T1000 (cell line): ENCODE measurements at regions not wholly inside any gene's neighbourhood (a gene's known extent, or its start where the extent isn't known, plus 50 kb on each side); places are given as distances from the start of the nearest gene placed in this dataset.
"Not testable (repeated sequence)": the region's sequence is repeated elsewhere in the genome, so short reads cannot be mapped to it uniquely, and the experiment has no call there.

ENCODE experiments used
- DNase-seq: peaks from one replicate; lab custom pipeline; 2025; ENCODE audit warnings: mixed read lengths; lab: John Stamatoyannopoulos, UW

DNA sequence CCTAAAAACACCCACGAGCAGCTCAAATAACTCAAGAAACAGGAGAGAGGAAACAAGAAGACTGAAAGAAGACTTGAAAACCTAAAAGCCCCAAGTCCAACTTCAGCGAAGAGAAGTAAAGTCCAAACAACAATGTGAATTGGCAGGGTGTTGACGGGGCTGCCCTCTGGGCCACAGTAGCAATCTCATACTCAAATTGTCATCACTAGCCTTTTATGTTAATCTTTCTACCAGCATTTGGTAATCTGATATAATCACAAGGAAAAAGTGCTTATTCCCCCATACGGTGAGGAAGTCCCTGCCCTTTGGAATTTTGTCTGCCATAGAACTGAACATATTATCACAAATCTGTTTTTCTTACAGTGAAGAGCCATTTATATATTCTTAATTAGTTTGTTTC, 51.5 kb upstream of the IFNE start:
- no peak for DNase-seq

DNA sequence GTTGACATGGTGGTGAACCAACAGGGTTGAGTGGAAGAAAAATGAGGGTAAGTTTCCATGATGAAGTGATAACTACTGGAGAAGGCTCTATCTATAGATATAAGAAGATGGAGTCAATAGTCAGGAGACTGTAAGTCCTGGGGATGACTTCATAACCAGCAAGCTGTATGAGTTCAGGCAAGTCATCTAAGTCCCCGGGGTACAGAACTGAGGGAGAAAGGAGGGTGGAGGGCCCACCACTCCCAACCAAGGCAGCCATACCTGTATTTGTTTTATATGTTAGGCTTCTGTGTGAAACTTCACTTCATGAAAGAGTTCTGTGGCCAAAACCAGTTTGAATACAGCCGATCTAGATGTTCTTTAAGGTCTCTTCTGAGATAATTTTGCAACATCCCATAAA, 53.3 kb upstream of the IFNE start:
- DNase-seq: no peak

DNA sequence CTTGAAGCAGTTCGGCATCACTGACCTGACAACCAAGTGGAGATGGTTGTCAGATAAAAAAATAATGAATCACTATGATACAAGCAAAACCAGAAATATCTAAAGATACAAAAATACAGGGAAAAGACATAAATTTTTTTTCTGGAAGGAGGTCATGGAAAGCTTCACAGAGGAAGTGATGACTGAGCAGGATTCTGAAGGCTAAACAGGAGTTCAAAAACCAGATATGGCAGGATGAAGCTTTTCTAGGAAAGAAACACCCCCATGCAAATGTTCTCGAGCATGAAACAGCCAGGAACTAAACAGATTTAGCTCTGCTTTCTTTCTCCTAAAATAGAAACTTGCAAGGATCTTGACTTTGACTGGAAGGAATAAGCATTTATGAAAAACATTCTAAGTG, 60.7 kb upstream of the IFNE start:
- DNase-seq: no peak

DNA sequence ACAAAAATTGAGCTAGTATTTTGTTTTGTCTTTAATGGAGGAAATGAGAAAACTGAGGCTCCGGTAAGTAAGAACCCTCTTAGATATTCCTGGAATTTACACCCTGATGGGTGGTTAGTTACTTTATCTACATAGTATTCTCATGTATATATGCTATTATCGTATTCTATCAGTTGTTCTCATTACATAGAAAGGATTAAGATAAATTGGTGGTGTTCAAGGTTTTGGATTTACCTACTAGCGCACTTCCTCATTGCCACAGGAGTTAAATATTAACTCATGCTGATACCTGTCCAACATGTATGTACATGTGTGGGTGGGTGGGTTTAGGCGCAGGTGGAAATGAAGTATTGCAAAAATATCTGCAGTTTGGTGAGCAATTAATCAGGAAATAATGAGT, 61.1 kb upstream of the IFNE start:
- no peak for DNase-seq

DNA sequence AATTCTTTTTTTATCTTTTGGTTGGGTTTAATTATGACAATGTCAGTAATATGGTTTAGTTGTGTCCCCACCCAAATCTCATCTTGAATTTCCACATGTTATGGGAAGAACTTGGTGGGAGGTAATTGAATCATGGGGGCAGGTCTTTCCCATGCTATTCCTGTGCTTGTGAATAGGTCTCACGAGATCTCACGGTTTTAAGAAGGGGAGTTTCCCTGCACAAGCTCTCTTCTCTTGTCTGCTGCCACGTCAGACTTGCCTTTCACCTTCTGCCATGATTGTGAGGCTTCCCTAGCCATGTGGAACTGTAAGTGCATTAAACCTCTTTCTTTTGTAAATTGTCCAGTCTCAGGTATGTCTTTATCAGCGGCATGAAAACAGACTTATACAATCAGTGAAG, 61.7 kb upstream of the IFNE start:
- DNase-seq: not testable (repeated sequence)

DNA sequence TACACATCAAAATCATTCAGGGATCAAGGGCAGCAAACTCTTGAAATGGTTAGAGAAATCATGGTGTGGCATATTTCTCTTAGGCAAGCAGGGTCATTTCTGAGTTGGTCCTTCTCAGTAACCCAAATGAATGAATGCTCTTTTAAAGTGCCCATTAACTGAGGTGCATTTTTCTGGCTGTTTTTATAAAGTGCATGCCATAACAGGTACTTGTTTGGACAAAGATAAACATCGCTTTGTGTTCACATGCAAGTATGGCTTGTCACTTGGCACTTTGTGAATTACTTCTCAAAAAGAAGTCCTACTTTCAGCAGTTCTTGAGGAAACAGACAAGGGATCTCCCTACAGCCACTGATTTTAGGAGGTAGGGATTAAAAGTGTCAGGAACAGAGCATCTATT, 64.8 kb upstream of the IFNE start:
- DNase-seq: no peak

DNA sequence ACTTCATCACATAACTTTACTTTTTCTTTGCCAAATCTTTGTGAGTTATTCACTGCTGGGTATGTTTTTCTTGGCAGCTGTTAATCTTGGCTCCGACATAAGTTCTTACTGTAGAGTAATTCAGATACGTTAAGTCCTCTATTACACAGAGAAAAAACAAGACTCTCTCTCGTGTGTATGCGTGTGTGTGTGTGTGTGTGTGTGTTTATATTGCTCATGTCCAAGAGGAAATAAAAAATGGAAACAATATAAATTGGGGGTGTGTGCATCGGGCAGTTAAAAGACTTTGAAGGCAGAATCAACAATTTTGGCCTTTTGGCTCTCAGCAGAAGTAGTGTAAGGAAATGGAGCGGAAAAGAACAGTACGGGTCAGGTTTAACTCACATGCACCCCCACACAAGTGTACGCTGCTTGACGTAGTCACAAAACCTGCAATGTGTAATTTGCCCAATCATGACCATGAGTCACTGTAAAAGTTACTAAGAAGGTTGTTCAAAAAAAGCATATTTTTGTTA, 67.2 kb upstream of the IFNE start:
- no peak for DNase-seq

DNA sequence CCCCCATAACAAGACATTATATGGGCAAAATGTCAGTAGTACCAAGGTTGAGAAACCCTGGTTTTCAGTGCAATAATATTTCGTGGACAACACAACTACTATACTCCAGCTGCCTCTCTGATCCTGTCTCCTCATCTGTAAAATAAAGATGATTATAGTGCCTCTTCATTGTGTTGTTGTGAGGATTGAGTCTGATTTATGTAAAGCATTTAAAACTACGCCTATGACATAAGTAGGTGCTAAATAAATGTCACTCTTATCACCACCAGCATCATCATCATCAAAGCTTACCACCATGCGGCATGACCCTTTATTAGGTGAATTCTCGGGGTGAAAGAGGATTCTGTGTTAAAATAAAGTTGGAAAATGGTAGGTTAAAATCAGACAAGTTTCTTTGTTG, 67.8 kb upstream of the IFNE start:
- no peak for DNase-seq

DNA sequence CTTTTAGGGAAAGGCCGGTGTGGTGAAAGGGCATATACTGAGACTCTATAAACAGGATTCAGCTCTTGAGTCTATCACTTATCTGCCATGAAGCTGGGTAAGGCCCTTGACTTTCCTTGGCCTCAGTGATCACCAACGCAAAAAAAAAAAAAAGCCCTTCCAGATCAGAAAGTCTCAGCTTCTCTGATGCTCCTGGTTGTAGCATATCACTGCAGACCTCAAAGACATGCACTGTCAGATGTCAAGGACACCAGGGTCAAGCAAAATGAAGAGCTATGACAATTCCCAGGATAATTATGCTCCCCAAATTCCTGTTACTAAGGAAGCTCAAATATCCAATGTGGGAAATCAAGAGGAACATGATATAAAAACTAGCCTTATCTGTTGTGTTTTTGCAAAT, 68.3 kb upstream of the IFNE start:
- DNase-seq: no peak

DNA sequence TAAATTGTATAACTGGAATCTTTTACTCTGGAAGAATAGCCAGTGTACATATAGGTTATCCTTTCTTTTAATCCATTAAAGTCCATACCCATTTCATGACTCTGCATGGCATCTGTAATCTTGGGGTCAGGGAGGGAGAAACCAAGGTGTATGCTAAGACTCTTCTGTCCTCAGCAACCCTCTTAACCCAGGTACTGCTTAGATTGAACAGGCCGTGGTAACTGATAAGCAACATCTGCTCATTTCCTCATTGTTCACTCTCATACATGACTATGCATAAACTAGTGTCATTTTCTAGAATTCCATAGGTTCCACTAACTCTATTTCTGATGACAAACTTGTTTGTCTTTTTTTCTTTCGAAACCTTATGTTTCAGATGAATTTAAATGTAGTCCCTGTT, 69.3 kb upstream of the IFNE start:
- no peak for DNase-seq

DNA sequence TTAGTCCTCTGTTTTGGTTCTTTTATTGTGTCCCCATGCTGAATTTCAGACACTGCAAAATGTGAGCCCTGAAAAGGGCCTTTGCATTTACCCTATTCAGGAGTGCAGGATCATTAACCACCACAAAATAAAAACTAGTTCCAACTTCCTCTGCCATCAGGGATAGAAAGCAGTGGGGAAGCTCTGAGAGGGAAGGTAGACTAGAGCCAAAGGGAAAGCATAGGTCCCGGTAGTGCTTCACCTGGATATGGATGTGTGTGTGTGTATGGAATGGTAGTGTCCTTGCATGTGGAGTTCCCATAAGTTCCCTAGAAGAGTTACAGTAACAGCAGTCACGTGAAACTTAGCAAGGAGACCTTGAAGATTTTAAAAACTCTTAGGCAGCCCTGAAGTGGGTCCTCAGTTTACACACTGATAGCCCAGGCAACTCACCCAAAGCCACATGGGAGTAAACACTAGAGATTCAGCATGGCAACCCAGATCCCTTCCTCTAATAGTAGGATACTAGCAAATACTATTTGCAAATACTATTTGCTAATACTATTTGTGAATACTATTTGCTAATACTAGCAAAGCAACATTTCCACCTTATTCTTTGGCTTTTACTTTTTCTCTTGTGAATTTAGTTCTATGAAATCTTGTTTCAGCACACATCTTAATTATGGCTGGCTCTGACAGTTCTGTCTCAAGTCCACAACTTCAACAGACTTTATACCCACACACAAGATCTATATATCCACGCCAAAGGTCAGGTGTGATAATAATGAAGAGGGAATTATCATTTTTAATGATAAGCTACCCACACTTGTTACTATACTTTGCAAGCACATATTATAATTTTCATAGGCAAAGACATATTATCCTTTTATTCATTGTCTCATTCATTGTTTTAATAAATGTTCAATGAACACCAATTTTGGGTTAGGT, 70.4 kb upstream of the IFNE start:
- no peak for DNase-seq

DNA sequence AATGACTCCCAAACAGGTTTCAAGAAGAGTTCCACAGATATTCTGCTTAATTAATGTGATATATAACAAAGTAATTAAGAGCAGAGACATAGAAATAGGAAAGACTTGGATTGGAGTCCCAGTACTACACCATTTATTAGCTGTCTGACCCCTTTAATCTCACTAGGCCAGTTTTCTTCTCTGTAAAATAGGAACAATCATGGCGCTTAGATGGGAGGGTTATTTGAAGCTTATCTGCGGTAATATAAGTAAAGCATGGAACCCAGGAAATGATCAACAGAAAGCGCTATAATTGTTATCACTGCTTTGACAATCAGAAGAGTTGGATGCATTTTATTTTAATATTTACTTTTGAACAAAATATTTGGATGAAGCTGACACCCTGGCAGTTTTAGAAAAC, 71.3 kb upstream of the IFNE start:
- no peak for DNase-seq

DNA sequence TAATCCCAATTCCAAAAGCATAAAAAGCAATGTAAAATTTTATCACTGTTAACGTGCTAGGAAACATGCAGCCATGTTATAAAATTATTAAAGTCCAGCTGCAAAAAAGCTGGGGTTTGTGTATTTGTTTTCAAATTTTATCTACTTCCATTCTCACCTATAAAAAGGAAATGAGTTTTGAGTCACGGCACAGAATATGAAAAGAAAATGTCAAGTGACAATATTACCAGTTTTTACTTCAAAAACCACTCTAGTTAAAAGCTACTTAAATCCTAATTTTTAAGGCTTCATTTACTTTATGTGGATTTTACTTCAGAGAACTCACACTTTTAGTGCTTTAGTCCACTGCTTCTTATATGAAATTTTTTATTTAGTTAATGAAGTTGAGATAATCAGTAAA, 72.7 kb upstream of the IFNE start:
- no peak for DNase-seq

DNA sequence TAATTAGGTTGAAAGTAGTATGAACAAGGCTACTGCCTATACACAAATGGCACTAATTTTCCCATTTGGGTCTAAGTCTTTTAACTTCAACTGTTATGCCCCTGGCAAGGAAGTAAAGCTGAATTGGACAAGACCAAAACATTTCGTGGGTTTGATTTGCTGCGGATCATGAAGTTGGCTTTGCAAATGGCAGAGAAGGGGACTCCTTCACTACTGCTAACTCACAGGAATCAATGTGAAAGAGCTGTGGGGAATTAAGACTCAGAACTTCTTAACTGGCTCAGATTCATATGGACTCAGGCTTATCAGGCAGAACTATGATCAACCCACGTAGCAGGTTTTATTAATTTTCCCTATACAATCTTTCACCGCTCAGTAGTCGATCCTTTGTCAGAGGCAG, 73.8 kb upstream of the IFNE start:
- no peak for DNase-seq

DNA sequence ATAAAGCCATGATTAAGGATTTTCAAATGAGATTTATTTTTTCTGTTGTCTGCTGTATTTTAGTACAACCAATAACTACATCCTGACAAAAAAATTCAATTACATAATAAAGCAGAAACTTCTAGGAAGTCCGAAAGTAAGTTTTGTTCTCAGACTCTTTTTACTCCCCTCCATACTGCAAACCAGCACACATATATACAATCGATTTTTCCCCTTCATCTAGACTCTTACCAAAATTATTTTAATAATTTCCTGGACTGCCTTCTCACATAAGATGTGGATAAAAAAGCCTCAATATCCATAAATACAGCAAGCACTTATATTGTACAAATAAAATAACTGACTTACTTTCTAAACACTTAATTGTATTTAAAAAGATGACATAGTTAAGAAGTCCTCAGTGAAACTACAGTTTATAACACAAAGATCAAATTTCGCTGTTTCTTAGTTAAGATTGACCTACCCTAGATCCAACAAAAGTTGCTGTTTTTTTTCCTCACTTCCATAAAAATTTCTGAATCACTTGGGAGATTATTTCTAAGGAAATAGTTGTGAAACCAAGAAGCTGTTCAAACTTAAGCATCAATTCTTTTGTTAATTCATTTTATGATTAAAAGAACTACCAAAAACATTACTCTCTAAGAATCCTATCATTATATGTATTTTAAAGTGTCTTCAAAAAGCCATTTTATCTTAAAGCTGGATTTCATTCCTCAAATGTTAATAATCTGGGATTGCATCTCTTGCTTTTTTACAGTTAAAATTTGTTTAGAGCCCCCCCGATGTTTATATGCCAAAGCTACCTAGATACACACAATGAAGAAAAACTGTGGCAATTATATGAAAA, 74.7 kb upstream of the IFNE start:
- no peak for DNase-seq

DNA sequence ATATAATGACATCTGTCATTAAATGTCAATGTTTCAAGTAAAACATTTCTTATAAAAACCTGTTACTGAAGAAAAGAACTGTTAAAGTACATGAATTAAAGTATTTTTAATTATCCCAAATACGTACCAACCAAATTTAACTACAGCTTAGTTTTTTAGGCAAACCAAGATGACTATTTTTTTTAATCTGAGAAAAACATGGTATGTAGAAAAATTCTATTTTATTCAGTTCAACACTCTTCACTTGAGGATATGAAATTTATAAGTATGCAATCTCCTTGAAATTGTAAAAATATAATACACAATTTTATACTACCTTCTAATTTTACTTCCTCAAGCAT, 75.3 kb upstream of the IFNE start:
- DNase-seq: no peak

DNA sequence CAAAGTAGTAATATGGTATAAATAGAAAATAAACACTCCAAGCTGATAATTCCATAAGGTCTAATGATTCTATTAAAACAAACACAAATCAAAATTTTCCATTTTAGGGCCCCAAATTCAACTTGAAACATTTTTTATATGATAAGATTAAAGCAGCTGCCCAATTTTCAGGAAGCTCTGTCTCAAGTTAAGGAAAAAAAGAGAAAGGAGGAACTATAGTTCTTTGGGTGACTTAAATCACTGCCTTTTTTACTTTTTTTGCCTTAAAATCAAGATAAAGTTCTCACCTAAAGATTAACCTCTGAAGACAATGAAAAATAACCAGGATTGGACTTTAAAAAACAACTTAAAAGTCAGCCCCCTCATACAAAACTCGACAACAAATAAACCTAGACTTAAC, 76.0 kb upstream of the IFNE start:
- DNase-seq: no peak

DNA sequence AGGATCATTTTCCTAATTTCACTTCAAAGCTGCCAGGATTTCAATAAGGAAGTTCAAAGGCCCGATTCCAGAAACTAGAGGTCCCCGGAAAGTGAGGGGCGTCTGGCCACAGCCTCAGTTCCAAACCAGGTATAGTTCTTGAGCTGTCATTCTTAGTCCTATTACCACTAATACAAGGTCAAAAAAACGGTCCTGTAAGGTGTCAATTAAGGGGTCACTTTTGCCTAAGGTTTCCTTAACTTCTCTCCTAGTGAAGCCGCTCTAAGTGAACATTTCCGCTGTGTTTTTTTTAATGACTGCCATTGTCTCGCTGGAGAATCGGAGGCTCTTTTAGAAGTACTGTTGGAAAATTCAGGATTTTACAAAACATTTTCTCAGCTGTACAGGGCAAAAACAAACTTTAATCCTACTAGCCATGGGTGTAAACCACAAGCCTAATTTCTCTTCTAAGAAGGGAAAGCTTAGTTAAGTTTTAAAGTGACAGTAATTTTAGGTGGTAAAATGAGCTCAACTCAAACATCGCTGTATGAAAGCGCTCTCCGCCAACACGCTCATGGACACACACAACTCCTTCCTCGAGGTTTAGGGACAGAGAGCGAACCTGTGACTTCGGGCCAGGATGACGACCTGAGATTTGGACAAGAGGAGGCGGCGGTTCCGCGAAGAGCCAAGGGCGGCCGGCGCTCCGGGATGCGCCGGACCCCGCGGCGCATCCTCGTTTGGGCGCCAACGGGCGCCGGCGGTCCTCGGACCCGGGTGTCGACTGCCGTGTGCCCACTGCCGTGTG, 76.7 kb upstream of the IFNE start:
- DNase-seq: no peak

DNA sequence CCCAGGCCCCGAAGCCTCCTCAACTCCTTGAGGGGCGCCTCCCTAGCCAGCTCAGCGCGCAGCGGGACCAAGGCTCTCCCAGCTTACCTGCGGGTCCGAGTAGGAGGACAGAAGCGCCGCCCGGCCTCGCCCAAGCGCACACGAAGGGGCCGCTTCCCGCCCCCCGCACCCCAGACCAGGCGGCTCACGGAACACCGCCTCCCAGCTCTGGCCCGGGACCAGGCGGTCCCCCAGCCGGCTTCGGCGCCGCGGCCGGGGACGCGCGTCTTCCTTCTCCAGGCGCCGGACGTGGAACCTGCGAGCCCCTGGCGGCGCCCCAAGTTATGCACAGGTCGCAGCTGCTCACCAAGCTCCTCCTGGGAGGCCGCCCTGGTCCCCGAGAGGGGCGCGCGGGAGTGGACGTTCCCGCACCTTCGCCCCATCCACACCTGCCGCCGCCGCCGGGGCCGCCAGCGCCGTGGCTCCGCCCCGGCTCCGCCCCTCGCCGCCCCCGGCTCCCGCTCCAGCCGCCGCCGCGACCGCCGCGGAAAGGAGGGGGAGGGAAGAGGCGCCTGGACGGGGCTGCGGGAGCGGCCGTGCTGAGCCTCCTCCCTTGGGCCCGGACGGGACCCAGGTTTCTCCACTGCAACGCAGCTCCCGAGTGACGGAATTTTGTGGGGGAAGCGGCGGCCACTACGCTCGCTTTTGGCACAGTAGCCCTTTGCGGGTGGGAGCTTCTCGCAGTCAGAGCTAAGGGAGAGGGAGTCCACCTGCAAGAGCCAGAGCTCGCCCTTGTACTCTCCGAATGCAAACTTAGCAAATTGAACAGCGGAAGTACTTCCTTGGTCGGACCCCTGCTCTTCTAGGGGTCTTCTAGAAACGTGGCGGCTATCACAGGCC, 77.5 kb upstream of the IFNE start:
- peak; percentile 20 for DNase-seq

DNA sequence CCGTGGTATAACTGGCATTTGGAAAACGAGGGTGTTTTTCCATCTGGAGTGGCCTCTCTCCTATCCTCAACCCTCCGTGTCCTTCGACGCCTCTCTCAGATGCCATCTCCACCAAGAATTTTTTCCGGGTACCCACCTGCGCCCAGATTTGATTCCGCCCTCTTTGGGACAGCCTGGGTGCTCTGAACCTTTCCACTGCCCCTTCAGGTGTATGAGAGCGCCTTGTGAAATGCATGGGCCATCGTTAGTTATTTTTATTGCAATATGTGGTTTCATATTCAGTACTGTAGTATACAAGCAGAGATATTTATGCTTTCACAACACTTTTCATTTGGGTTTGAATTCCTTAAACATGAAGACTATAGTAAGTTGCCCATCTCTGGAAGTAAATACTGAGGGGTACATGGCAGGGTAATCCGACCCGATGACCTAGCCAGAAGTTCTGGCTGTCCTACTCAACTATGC, 78.2 kb upstream of the IFNE start:
- no peak for DNase-seq

DNA sequence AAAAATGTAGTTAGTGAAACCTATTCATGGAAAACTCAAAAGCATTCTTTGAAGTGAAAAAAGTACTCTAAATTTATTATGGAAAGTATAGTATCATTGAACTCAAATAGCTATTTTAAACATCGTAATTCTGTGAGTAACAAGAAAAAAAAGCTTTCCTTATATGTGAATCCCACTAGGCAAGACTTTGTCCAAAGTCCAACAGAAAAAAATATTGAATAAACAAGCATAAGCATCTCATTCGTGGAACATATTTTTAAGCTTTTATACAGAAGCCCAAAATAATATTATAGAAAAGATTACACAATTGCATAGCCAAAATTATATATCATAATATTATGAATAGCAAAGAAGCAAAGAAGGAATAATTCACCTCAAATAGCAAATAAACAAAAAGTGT, 79.4 kb upstream of the IFNE start:
- no peak for DNase-seq
